Suprapubic skin (tissue), 4 donors: ENCODE measurements at regions not wholly inside any gene's neighbourhood (a gene's known extent, or its start where the extent isn't known, plus 50 kb on each side); places are given as distances from the start of the nearest gene placed in this dataset.

ENCODE experiments used
- DNase-seq, 2 donors: peaks; one replicate each; pipeline ENCODE4 v3.0.0-alpha.2; 2019; ENCODE audit warnings: low spot score in 2 of 2
- H3K27ac ChIP-seq: fragments of 200-600 bp; sonication (generic); one replicate; pipeline ENCODE4 v1.5.1; 2019
- H3K27me3 ChIP-seq: fragments of 200-600 bp; sonication (generic); one replicate; pipeline ENCODE4 v1.5.1; 2019
- H3K36me3 ChIP-seq: fragments of 200-600 bp; sonication (generic); one replicate; pipeline ENCODE4 v1.5.1; 2019
- H3K4me1 ChIP-seq: fragments of 200-600 bp; sonication (generic); one replicate; pipeline ENCODE4 v1.5.1; 2019
- H3K4me3 ChIP-seq: fragments of 200-600 bp; sonication (generic); one replicate; pipeline ENCODE4 v1.5.1; 2019; ENCODE audit warnings: mild to moderate bottlenecking
- H3K9me3 ChIP-seq: fragments of 200-600 bp; sonication (generic); one replicate; pipeline ENCODE4 v1.5.1; 2019
- CTCF ChIP-seq, 2 donors: fragments of 200-600 bp in 1 of 2; fragments of 450-650 bp in 1 of 2; sonication (generic) in 1 of 2; IDR thresholded peaks; one replicate each; pipeline ENCODE4 v1.5.1; 2016 to 2019; ENCODE audit warnings: antibody characterized with exemption in 2 of 2, mild to moderate bottlenecking in 1 of 2, moderate library complexity in 1 of 2
- EP300 ChIP-seq: sonication (generic); formaldehyde crosslinking; IDR thresholded peaks from one replicate; pipeline ENCODE4 v1.6.1; 2017; ENCODE audit warnings: antibody characterized with exemption
- POLR2A ChIP-seq, 2 donors: fragments of 450-650 bp; IDR thresholded peaks; one replicate each; pipeline ENCODE4 v1.6.1; 2017; ENCODE audit warnings: antibody characterized with exemption in 2 of 2, mild to moderate bottlenecking in 2 of 2, moderate library complexity in 2 of 2
- POLR2AphosphoS5 ChIP-seq, 3 donors: sonication (generic); formaldehyde crosslinking; IDR thresholded peaks; one replicate each; pipeline ENCODE4 v1.6.1; 2017; ENCODE audit warnings: antibody characterized with exemption in 3 of 3
- WGBS: methylation state at CpG from one replicate; pipeline ENCODE4 v1.1.5; 2018; 5-methylcytosine and 5-hydroxymethylcytosine counted together

DNA sequence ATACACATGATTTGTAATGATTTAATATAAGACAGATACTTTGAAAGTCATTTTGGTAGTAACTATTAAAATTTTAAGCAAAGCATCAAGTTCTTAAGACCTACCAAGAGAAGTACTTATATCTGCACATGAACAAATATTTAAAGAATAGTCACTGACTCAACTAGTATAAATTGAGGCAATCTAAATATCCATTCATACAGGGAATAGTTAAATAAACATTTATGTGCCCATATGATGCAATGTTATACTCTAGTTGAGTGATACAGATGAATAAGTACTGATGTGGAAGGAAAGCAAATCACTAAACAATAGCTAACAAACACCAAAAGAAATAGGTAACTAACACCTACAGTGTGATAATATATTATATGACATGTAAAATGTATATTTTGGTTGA lies 527.7 kb downstream of the EPHA3 start:
- H3K9me3 ChIP-seq, result no peaks in the 10 kb centered on the region
- no peaks in the 10 kb centered on the region for H3K4me1 ChIP-seq
- no peak for DNase-seq
- no peak overlapping the region for H3K27ac ChIP-seq
- no peaks in the 10 kb centered on the region for H3K27me3 ChIP-seq
- no peaks in the 10 kb centered on the region for H3K36me3 ChIP-seq
- H3K4me3 ChIP-seq, result no peak overlapping the region
- TF ChIP-seq EP300 (no peak), POLR2AphosphoS5 (IDR thresholded peaks at IDR 0.05) (no peak), CTCF (IDR thresholded peaks at IDR 0.05) (no peak), POLR2A (IDR thresholded peaks at IDR 0.05) (no peak)

DNA sequence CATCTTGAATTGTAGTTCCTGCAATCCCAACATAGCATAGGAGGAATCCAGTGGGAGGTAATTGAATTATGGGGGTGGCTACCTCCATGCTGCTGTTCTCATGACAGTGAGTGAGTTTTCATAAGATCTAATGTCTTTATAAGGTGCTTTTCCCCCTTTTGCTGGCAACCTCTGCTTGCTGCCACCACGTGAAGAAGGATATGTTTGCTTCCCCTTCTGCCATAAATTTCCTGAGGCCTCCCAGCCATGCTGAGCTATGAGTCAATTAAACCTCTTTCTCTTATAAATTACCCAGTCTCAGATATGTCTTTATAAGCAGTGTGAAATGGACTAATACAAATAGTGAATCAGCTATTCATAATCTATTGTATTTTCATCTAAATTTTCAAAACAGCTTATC lies 537.3 kb downstream of the EPHA3 start:
- no peak overlapping the region for H3K4me3 ChIP-seq
- DNase-seq, result no peak
- no peak overlapping the region for H3K27ac ChIP-seq
- WGBS, result 4% methylated on average over 1 of the region's 1 CpG
- H3K27me3 ChIP-seq, result no peaks in the 10 kb centered on the region
- no peaks in the 10 kb centered on the region for H3K36me3 ChIP-seq
- TF ChIP-seq EP300 (no peak), POLR2AphosphoS5 (IDR thresholded peaks at IDR 0.05) (no peak), POLR2A (IDR thresholded peaks at IDR 0.05) (no peak), CTCF (IDR thresholded peaks at IDR 0.05) (no peak)
- no peaks in the 10 kb centered on the region for H3K9me3 ChIP-seq
- no peaks in the 10 kb centered on the region for H3K4me1 ChIP-seq

DNA sequence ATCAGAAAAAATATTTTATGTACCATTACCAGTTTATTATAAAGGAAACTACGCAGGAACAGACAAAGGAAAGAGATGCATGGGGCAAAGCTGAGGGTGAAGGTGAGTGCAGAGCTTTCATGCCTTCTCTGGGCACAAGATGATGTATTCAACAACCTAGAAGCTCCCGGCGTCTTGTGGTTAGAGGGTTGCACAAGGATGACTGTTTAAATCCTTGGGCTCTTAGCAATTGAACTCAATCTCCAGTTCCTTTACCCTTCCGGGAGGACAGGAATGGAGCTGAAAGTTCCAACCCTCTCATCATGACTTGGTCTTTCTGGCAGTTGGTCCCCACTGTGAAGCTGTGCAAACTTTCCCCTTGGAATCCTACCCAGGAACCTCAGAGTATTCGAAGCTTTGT lies 542.0 kb downstream of the EPHA3 start:
- WGBS, result 96% methylated on average over 5 of the region's 5 CpGs
- TF ChIP-seq POLR2A (IDR thresholded peaks at IDR 0.05), result no peak
- TF ChIP-seq CTCF (IDR thresholded peaks at IDR 0.05), result no peak
- no peak for TF ChIP-seq EP300
- TF ChIP-seq POLR2AphosphoS5 (IDR thresholded peaks at IDR 0.05), result no peak
- no peak overlapping the region for H3K27ac ChIP-seq

DNA sequence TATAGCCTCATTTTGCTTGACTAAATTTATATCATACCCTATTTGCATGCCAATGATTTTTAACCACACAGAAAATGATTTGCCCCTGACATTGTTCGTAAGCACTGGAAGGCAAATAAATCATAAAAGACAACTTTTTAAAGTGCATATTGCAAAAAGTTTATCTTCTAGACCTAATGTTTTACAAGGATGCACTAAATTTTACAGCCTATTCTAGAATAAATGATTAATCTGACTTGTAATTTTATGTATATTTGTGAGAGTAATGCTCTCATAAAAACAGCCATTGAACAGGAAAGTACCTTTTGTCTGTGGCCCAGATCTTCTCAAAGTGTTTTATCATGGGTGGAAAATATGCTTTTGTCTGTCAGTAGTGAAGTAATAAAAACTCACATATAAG lies 546.6 kb downstream of the EPHA3 start:
- Histone ChIP-seq H3K27me3 (no peaks in the 10 kb centered on the region), H3K27ac (no peak overlapping the region), H3K36me3 (no peaks in the 10 kb centered on the region), H3K4me1 (no peaks in the 10 kb centered on the region), H3K9me3 (no peaks in the 10 kb centered on the region), H3K4me3 (no peak overlapping the region)
- DNase-seq, result no peak
- WGBS, result 30% methylated on average over 1 of the region's 1 CpG
- no peak for TF ChIP-seq POLR2A (IDR thresholded peaks at IDR 0.05)

More for the DNA sequence above, 542.0 kb downstream of the EPHA3 start:
- Histone ChIP-seq H3K4me1 (no peaks in the 10 kb centered on the region), H3K36me3 (no peaks in the 10 kb centered on the region), H3K4me3 (no peak overlapping the region), H3K27me3 (no peaks in the 10 kb centered on the region), H3K9me3 (no peaks in the 10 kb centered on the region)
- no peak for DNase-seq

- DNase-seq, result no peak
- no peak overlapping the region for H3K27ac ChIP-seq
- no peaks in the 10 kb centered on the region for H3K4me1 ChIP-seq
- WGBS, result 81% methylated on average over 1 of the region's 1 CpG
- no peaks in the 10 kb centered on the region for H3K27me3 ChIP-seq
- no peaks in the 10 kb centered on the region for H3K9me3 ChIP-seq
- H3K36me3 ChIP-seq, result no peaks in the 10 kb centered on the region
- no peak for TF ChIP-seq POLR2AphosphoS5 (IDR thresholded peaks at IDR 0.05)
- no peak for TF ChIP-seq CTCF (IDR thresholded peaks at IDR 0.05)
- H3K4me3 ChIP-seq, result no peak overlapping the region
Observed at GRCh38 chr3:89656388-89656787, 549.0 kb downstream of the EPHA3 start.

DNA sequence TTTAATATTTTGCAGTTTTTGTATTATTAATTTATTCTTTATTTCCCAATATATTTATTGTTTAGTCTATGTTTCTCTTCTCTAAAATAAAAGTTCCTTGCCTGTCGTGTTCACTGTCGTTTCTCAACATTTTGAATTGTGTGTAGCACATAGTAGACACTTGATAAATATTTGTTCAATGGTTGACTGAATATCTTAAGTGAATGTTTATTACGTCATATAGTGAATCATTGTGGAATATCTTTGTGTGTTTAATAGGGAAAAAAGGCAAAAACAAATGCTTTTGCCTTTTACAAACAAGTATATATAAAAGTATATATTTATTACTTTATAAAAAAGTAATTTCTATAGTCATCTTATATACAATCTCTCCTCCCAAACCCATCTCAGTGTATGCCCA lies 572.3 kb downstream of the EPHA3 start:
- Histone ChIP-seq H3K27me3 (no peaks in the 10 kb centered on the region), H3K4me1 (no peaks in the 10 kb centered on the region), H3K9me3 (no peaks in the 10 kb centered on the region), H3K27ac (no peak overlapping the region), H3K36me3 (no peaks in the 10 kb centered on the region), H3K4me3 (no peak overlapping the region)
- DNase-seq, result no peak
- TF ChIP-seq POLR2A (IDR thresholded peaks at IDR 0.05) (no peak), EP300 (no peak), POLR2AphosphoS5 (IDR thresholded peaks at IDR 0.05) (no peak), CTCF (IDR thresholded peaks at IDR 0.05) (no peak)
- 92% methylated on average over 3 of the region's 3 CpGs for whole genome bisulfite sequencing
